ENCODE measurements at regions not wholly inside any gene's neighbourhood (a gene's known extent, or its start where the extent isn't known, plus 50 kb on each side); places are given as distances from the start of the nearest gene placed in this dataset.

- Mint-ChIP-seq H3K36me3 (peaks cover 9% of the 10 kb centered on the region), H3K9me3 (peaks cover 36% of the 10 kb centered on the region), H3K27ac (no peak overlapping the region), H3K4me1 (peaks cover 4% of the 10 kb centered on the region), H3K4me3 (no peak overlapping the region), H3K27me3 (ENCODE audit: low read depth) (no peaks in the 10 kb centered on the region)
- TF ChIP-seq, protein P1, sequence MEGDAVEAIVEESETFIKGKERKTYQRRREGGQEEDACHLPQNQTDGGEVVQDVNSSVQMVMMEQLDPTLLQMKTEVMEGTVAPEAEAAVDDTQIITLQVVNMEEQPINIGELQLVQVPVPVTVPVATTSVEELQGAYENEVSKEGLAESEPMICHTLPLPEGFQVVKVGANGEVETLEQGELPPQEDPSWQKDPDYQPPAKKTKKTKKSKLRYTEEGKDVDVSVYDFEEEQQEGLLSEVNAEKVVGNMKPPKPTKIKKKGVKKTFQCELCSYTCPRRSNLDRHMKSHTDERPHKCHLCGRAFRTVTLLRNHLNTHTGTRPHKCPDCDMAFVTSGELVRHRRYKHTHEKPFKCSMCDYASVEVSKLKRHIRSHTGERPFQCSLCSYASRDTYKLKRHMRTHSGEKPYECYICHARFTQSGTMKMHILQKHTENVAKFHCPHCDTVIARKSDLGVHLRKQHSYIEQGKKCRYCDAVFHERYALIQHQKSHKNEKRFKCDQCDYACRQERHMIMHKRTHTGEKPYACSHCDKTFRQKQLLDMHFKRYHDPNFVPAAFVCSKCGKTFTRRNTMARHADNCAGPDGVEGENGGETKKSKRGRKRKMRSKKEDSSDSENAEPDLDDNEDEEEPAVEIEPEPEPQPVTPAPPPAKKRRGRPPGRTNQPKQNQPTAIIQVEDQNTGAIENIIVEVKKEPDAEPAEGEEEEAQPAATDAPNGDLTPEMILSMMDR (IDR thresholded peaks at IDR 0.05; ENCODE audit: unreplicated experiment): no peak
- DNase-seq (ENCODE audit: low spot score in 2 of 2, unreplicated experiment in 2 of 2): no peak
Measured at GRCh38 chr13:108020027-108020426, 195.3 kb downstream of the LIG4 start.

- Mint-ChIP-seq H3K4me3 (no peak overlapping the region), H3K27ac (no peak overlapping the region), H3K4me1 (peaks cover 4% of the 10 kb centered on the region), H3K36me3 (peaks cover 9% of the 10 kb centered on the region), H3K27me3 (ENCODE audit: low read depth) (no peaks in the 10 kb centered on the region), H3K9me3 (peaks cover 36% of the 10 kb centered on the region)
- no peak for DNase-seq (ENCODE audit: low spot score in 2 of 2, unreplicated experiment in 2 of 2)
- TF ChIP-seq, protein P1 (IDR thresholded peaks at IDR 0.05; ENCODE audit: unreplicated experiment): no peak
Measured at GRCh38 chr13:108018371-108018870, 196.9 kb downstream of the LIG4 start.

GRCh38 chr13:108006619-108007018, 208.7 kb downstream of the LIG4 start:
- Mint-ChIP-seq H3K9me3 (peaks cover 9% of the 10 kb centered on the region), H3K27ac (no peak overlapping the region), H3K27me3 (ENCODE audit: low read depth) (no peaks in the 10 kb centered on the region), H3K4me1 (peaks cover 3% of the 10 kb centered on the region), H3K36me3 (no peaks in the 10 kb centered on the region), H3K4me3 (no peak overlapping the region)
- TF ChIP-seq, protein P1 (IDR thresholded peaks at IDR 0.05; ENCODE audit: unreplicated experiment): no peak
- no peak for DNase-seq (ENCODE audit: low spot score in 2 of 2, unreplicated experiment in 2 of 2)

GRCh38 chr13:108005231-108005630, 210.1 kb downstream of the LIG4 start:
- H3K9me3 Mint-ChIP-seq: peaks cover 9% of the 10 kb centered on the region
- no peaks in the 10 kb centered on the region for H3K27me3 Mint-ChIP-seq (ENCODE audit: low read depth)
- H3K27ac Mint-ChIP-seq: no peak overlapping the region
- TF ChIP-seq, protein P1 (IDR thresholded peaks at IDR 0.05; ENCODE audit: unreplicated experiment): no peak
- peaks cover 3% of the 10 kb centered on the region for H3K4me1 Mint-ChIP-seq
- no peaks in the 10 kb centered on the region for H3K36me3 Mint-ChIP-seq
- no peak for DNase-seq (ENCODE audit: low spot score in 2 of 2, unreplicated experiment in 2 of 2)
- no peak overlapping the region for H3K4me3 Mint-ChIP-seq

DNA sequence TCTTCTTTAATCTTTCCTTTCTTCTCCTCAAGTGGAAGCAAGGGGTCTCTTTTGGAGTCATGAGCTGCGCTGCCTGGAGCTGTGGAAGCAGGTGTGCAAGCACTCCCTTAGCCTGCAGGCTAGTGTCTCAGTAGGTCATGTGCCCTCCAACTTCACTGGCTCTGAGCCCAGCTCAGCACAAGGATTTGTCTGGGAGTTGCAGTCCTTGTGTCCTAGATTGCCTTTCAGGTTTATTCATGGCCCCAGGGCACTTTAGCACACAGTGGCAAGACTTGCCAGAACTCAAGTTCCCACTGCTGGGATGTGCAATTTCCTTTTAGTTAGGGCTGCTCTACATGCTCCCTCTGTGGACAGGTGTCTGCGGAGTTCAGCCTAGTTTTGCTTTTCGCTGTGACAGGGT, 211.7 kb downstream of the LIG4 start:
- H3K9me3 Mint-ChIP-seq: peaks cover 6% of the 10 kb centered on the region
- H3K27me3 Mint-ChIP-seq (ENCODE audit: low read depth): no peaks in the 10 kb centered on the region
- no peaks in the 10 kb centered on the region for H3K36me3 Mint-ChIP-seq
- TF ChIP-seq, protein P1 (IDR thresholded peaks at IDR 0.05; ENCODE audit: unreplicated experiment): no peak
- no peak for DNase-seq (ENCODE audit: low spot score in 2 of 2, unreplicated experiment in 2 of 2)
- peaks cover 3% of the 10 kb centered on the region for H3K4me1 Mint-ChIP-seq
- H3K4me3 Mint-ChIP-seq: no peak overlapping the region
- no peak overlapping the region for H3K27ac Mint-ChIP-seq

DNA sequence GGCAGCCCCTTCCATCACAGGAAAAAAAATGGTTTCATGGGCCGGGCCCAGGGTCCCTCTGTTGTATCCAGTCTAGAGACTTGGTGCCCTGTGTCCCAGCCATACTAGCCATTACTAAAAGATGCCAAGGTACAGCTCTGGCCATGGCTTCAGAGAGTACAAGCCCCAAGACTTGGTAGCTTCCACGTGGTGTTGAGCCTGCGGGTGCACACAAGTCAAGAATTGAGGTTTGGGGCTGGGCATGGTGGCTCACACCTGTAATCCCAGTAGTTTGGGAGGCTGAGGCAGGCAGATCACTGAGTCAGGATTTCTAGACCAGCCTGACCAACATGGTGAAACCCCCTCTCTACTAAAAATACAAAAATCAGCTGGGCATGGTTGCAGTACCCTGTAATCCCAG, 214.3 kb downstream of the LIG4 start:
- Mint-ChIP-seq H3K4me3 (no peak overlapping the region), H3K9me3 (peaks cover 17% of the 10 kb centered on the region), H3K36me3 (no peaks in the 10 kb centered on the region), H3K4me1 (peaks cover 3% of the 10 kb centered on the region), H3K27me3 (ENCODE audit: low read depth) (no peaks in the 10 kb centered on the region), H3K27ac (no peak overlapping the region)
- TF ChIP-seq, protein P1 (IDR thresholded peaks at IDR 0.05; ENCODE audit: unreplicated experiment): no peak
- DNase-seq (ENCODE audit: low spot score in 2 of 2, unreplicated experiment in 2 of 2): no peak
